ENCODE measurements at regions not wholly inside any gene's neighbourhood (a gene's known extent, or its start where the extent isn't known, plus 50 kb on each side); places are given as distances from the start of the nearest gene placed in this dataset.

DNA sequence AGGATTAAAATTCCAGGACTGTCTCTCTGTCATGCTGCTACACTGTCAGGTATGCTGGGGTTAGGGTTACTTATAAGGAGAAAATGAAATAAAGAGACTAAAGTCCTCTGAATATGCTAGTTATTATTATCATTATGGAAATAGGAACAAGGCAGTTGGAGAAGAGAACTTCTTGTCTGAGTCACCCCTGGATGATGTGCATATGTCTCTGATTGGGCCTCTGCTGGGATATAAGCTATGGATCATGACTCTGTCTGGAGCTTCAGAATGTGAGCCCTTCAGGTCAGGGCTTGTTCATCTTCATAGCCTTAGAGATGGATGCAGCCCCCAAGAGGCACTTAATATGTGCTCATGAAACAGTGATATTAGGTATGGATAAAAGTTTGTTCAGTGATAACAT, 569.6 kb downstream of the EPHB1 start:
- TF ChIP-seq SUZ12 (IDR thresholded peaks at IDR 0.05; ENCODE audit: extremely low read depth, insufficient read depth, insufficient read length) (no peak), ZNF274 (IDR thresholded peaks at IDR 0.05; ENCODE audit: low read depth, low read length) (no peak)

Measured in NT2/D1 (cell line).